ENCODE measurements at regions not wholly inside any gene's neighbourhood (a gene's known extent, or its start where the extent isn't known, plus 50 kb on each side); places are given as distances from the start of the nearest gene placed in this dataset.

DNA sequence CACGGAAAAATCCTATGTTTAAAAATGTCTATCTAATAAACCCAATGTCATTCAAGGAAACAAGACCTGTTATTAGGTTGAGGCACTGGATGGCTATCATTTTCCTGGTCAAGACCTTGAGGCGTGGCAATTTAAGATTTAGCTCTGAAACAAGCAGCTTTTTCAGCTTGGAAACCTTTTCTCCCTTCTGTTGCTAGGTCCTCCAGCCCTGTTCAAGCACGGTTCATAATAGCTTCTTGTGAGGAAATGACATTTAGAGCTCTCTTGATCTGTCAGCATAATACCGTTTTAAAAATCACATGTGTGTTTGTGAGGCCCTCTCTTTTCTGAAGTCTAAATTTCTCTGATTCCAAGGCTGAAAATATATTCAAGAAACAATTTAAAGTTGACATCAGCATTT, 133.6 kb upstream of the GRPR start:
- H2AK5ac ChIP-seq (ENCODE audit: low read depth, low read length) = peak overlapping the region; percentile 67
- peak overlapping the region; percentile 9; the same call in 1 of the 2 replicates for H4K91ac ChIP-seq (ENCODE audit: insufficient read depth, low read depth, low read length)
- H3K27me3 ChIP-seq (ENCODE audit: control insufficient read depth, insufficient read depth, low read length) = no peaks in the 10 kb centered on the region
- ATAC-seq (ENCODE audit: low read depth) (no peak), DNase-seq (no peak)
- H2BK5ac ChIP-seq (ENCODE audit: low read depth, low read length, poor library complexity, severe bottlenecking) = peak overlapping the region; percentile 45
- peak overlapping the region; percentile 91 for H2BK20ac ChIP-seq (ENCODE audit: low read depth, low read length)
- intact Hi-C loops (cut with micrococcal nuclease) (no loop called here), in situ Hi-C loops (cut with MboI; ENCODE audit: low sequenced_read_pairs) (no loop called here), dilution Hi-C loops (cut with HindIII; ENCODE audit: low sequenced_read_pairs, unreplicated experiment) (no loop called here)
- no peaks in the 10 kb centered on the region for H3K79me1 ChIP-seq (ENCODE audit: low read depth in 1 of 2, low read length in 2 of 2)
- H3K56ac ChIP-seq (ENCODE audit: extremely low read depth, insufficient read depth, low read length) = no peak overlapping the region
- H2BK15ac ChIP-seq (ENCODE audit: low read depth, low read length) = peak overlapping the region; percentile 98; the same call in 1 of the 3 replicates
- H2AFZ ChIP-seq (replicated peaks; ENCODE audit: low read length, poor library complexity) = peak overlapping the region; percentile 68
- no peak overlapping the region for H3K9ac ChIP-seq (ENCODE audit: low read depth, low read length)
- H2BK120ac ChIP-seq (ENCODE audit: low read depth, low read length) = peak overlapping the region; percentile 76; the same call in 1 of the 2 replicates
- no peaks in the 10 kb centered on the region for H3K9me3 ChIP-seq (ENCODE audit: control insufficient read depth, insufficient read depth, low read length)
- H4K8ac ChIP-seq (ENCODE audit: low read depth in 2 of 2, low read length in 2 of 2) = peak overlapping the region in 1 of 2 experiments; percentile 69; a peak in 1 of 4 replicates
- peak overlapping the region; percentile 1; the same call in 1 of the 2 replicates for H3K18ac ChIP-seq (ENCODE audit: low read depth, low read length)
- H3K4me1 ChIP-seq (ENCODE audit: control insufficient read depth, insufficient read depth, low read length) = no peaks in the 10 kb centered on the region
- 0 out of 2 replicates have a peak overlapping the region, but pooled peaks have one; percentile 21 for H3K27ac ChIP-seq (ENCODE audit: insufficient read depth, low read length)
- CTCF ChIA-PET = interaction anchor here (0.7 kb wide), 1 partner anchor 59 kb away, joined by 3 read pairs; no protein-coding TSS in a partner anchor
- 100% methylated on average over 1 of the region's 4 CpGs; no CpG with 5 or more reads in 1 of the 2 experiments for WGBS, 2 experiments (ENCODE audit: extremely low coverage in 2 of 2, insufficient read length in 1 of 2)
- H3K23ac ChIP-seq (ENCODE audit: low read depth, low read length) = no peak overlapping the region
- no TSS peak for BruUV-seq (replicated peaks)
- no peaks in the 10 kb centered on the region for H4K20me1 ChIP-seq (ENCODE audit: insufficient read depth, low read length)
- peak overlapping the region; percentile 50 for H3K14ac ChIP-seq (replicated peaks; ENCODE audit: low read depth, low read length)
- peak overlapping the region; percentile 86; the same call in 1 of the 2 replicates for H3K4ac ChIP-seq (ENCODE audit: low read depth, low read length)
- no peak overlapping the region for H4K5ac ChIP-seq (ENCODE audit: low read depth, low read length)
- H3K4me2 ChIP-seq (ENCODE audit: low read depth, low read length) = no peak overlapping the region
- H3K4me3 ChIP-seq (ENCODE audit: insufficient read depth, low read depth, low read length) = no peak overlapping the region
- H3K36me3 ChIP-seq (ENCODE audit: control insufficient read depth, insufficient read depth, low read length) = no peaks in the 10 kb centered on the region
- TF ChIP-seq RCOR1 (IDR thresholded peaks at IDR 0.05; ENCODE audit: insufficient replicate concordance, low read length) = no peak
- no peak for TF ChIP-seq MXI1 (IDR thresholded peaks at IDR 0.05; ENCODE audit: borderline replicate concordance, low read depth, low read length)
- no peak for TF ChIP-seq MAZ (IDR thresholded peaks at IDR 0.05; ENCODE audit: borderline replicate concordance, low read depth, low read length)
- TF ChIP-seq, protein P1, sequence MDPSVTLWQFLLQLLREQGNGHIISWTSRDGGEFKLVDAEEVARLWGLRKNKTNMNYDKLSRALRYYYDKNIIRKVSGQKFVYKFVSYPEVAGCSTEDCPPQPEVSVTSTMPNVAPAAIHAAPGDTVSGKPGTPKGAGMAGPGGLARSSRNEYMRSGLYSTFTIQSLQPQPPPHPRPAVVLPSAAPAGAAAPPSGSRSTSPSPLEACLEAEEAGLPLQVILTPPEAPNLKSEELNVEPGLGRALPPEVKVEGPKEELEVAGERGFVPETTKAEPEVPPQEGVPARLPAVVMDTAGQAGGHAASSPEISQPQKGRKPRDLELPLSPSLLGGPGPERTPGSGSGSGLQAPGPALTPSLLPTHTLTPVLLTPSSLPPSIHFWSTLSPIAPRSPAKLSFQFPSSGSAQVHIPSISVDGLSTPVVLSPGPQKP (IDR thresholded peaks at IDR 0.05; ENCODE audit: borderline replicate concordance, low read depth, low read length) = no peak
- no peak for TF ChIP-seq CHD1 (IDR thresholded peaks at IDR 0.05; ENCODE audit: low read depth, low read length)
- no peak for TF ChIP-seq CEBPB (IDR thresholded peaks at IDR 0.05; ENCODE audit: low read depth, low read length)
- no peak for TF ChIP-seq RFX5 (IDR thresholded peaks at IDR 0.05; ENCODE audit: low read depth, low read length)
- H2AK9ac ChIP-seq (replicated peaks; ENCODE audit: low read depth, low read length, poor library complexity) = no peak overlapping the region
- POLR2A ChIA-PET (ENCODE audit: unreplicated experiment) = no interaction called here
- 0 out of 2 replicates have a peak, but pooled peaks cover 3% of the 10 kb centered on the region for H3K9me1 ChIP-seq (ENCODE audit: insufficient read depth, low read length)
